T-helper 2 cell treated with Interferon-gamma antibody and Interleukin-4, amounts not matched to agents 5 μg/mL and 100 μg/mL, for 36 hours (primary cell): ENCODE measurements at regions not wholly inside any gene's neighbourhood (a gene's known extent, or its start where the extent isn't known, plus 50 kb on each side); places are given as distances from the start of the nearest gene placed in this dataset.
"Not testable (repeated sequence)": the region's sequence is repeated elsewhere in the genome, so short reads cannot be mapped to it uniquely, and the experiment has no call there.

Experiments used
- DNase-seq: peaks from one replicate; pipeline ENCODE4 v3.0.0; 2021; ENCODE audit warnings: low spot score
- H3K27ac Mint-ChIP-seq: one replicate; pipeline ENCODE4 v1.8.0; 2021; ENCODE audit warnings: mild to moderate bottlenecking, mixed read lengths
- H3K27me3 Mint-ChIP-seq: one replicate; pipeline ENCODE4 v1.8.0; 2021; ENCODE audit warnings: low read depth, mixed read lengths
- H3K36me3 Mint-ChIP-seq: one replicate; pipeline ENCODE4 v1.8.0; 2021; ENCODE audit warnings: low read depth, mixed read lengths
- H3K4me1 Mint-ChIP-seq: one replicate; pipeline ENCODE4 v1.8.0; 2021; ENCODE audit warnings: low read depth, mixed read lengths
- H3K4me3 Mint-ChIP-seq: one replicate; pipeline ENCODE4 v1.8.0; 2022; ENCODE audit warnings: mild to moderate bottlenecking, moderate library complexity, mixed read lengths
- H3K9me3 Mint-ChIP-seq: one replicate; pipeline ENCODE4 v1.8.0; 2021; ENCODE audit warnings: mixed read lengths

DNA sequence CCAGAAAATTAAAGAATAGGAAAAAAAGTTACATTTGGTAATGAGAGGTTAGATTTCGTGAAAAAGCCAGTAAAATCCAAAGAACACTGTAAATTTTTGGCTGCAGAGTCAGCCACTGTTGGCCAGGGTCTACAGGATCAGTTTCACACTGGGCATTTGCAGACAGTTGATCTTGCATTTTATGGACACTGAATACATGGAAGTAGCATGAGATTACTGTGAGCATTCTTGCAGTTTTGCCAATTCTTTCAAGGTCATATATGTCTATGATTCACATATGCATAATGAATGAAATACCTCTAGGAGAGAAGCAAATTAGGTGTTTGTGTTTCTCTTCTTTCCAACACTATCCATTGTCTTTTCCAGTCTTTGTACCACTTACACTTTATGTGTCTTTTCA is 200.8 kb upstream of the DPYD start:
- Mint-ChIP-seq H3K27me3 (no peaks in the 10 kb centered on the region), H3K9me3 (no peaks in the 10 kb centered on the region), H3K4me3 (no peak overlapping the region), H3K27ac (no peak overlapping the region), H3K4me1 (no peaks in the 10 kb centered on the region), H3K36me3 (no peaks in the 10 kb centered on the region)
- DNase-seq, result no peak

GRCh38 chr1:98119796-98120195 is 199.0 kb upstream of the DPYD start:
- Mint-ChIP-seq H3K4me3 (no peak overlapping the region), H3K27ac (no peak overlapping the region), H3K27me3 (no peaks in the 10 kb centered on the region), H3K9me3 (no peaks in the 10 kb centered on the region), H3K36me3 (no peaks in the 10 kb centered on the region), H3K4me1 (no peaks in the 10 kb centered on the region)
- no peak for DNase-seq

GRCh38 chr1:98113811-98114210 is 193.0 kb upstream of the DPYD start:
- Mint-ChIP-seq H3K4me3 (no peak overlapping the region), H3K27me3 (no peaks in the 10 kb centered on the region), H3K27ac (no peak overlapping the region), H3K9me3 (no peaks in the 10 kb centered on the region), H3K36me3 (no peaks in the 10 kb centered on the region), H3K4me1 (no peaks in the 10 kb centered on the region)
- no peak for DNase-seq

DNA sequence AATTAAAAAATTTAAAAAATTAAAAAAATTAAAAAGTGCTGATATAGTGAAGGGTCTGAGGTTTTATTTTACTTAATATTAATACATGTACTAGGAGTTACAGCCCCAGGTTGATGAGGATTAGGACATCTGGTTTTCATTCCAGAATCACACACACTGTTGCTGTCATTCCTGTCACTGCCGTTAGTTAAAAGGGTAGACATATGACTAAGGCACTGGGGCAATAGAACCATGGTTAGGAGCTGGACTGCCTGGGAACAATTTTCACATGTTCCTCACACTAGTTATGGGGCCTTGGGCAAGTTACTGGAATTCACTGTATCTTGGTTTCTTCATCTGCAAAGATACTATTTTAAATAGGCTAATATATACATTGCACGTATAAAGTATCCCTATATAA is 191.8 kb upstream of the DPYD start:
- no peaks in the 10 kb centered on the region for H3K4me1 Mint-ChIP-seq
- peaks cover 9% of the 10 kb centered on the region for H3K9me3 Mint-ChIP-seq
- no peak overlapping the region for H3K27ac Mint-ChIP-seq
- no peak overlapping the region for H3K4me3 Mint-ChIP-seq
- H3K36me3 Mint-ChIP-seq, result no peaks in the 10 kb centered on the region
- no peak for DNase-seq
- H3K27me3 Mint-ChIP-seq, result no peaks in the 10 kb centered on the region

DNA sequence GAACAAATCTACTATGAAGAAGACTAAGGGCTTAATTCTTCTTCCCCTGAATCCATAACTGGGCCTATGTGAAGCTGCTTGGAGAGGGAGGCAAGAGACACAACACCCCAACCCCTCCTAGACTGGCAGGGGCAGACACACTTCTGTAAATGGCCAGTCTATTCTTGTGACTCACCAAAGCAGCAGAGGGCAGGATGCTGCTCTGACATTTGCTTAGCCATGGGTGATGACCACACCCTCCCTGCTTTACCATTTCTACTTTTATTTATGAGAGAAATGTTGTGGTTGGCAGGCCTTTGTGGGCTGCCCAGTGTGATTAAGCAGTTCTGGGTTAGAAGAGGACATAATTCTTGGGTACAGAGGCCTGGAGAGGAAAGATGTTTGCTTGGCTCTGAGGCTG is 189.8 kb upstream of the DPYD start:
- Mint-ChIP-seq H3K36me3 (no peaks in the 10 kb centered on the region), H3K27ac (no peak overlapping the region)

DNA sequence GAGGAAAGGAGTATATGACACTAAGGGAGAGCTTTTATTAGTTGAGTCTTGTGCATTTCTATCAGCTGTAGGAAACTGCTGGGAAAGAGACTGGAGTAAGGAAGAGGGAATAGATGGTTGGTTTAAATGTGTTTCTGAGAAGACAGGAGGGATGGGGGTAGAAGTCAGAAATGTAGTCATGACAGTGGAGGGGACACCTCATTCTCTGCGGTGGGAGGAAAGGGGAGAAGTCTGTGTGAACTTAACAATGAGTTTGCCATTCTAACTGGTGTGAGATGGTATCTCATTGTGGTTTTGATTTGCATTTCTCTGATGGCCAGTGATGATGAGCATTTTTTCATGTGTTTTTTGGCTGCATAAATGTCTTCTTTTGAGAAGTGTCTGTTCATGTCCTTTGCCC is 187.5 kb upstream of the DPYD start:
- H3K27ac Mint-ChIP-seq, DNase-seq, H3K27me3 Mint-ChIP-seq, H3K4me1 Mint-ChIP-seq, H3K4me3 Mint-ChIP-seq, H3K36me3 Mint-ChIP-seq: not testable (repeated sequence)
- peaks cover 24% of the 10 kb centered on the region for H3K9me3 Mint-ChIP-seq

More for the DNA sequence above, 189.8 kb upstream of the DPYD start:
- Mint-ChIP-seq H3K9me3 (peaks cover 24% of the 10 kb centered on the region), H3K4me3 (no peak overlapping the region), H3K27me3 (no peaks in the 10 kb centered on the region), H3K4me1 (no peaks in the 10 kb centered on the region)
- DNase-seq, result no peak

GRCh38 chr1:98107256-98107655 is 186.4 kb upstream of the DPYD start:
- Mint-ChIP-seq H3K4me3 (no peak overlapping the region), H3K27ac (no peak overlapping the region), H3K9me3 (peaks cover 24% of the 10 kb centered on the region), H3K4me1 (no peaks in the 10 kb centered on the region), H3K36me3 (no peaks in the 10 kb centered on the region), H3K27me3 (no peaks in the 10 kb centered on the region)
- no peak for DNase-seq

DNA sequence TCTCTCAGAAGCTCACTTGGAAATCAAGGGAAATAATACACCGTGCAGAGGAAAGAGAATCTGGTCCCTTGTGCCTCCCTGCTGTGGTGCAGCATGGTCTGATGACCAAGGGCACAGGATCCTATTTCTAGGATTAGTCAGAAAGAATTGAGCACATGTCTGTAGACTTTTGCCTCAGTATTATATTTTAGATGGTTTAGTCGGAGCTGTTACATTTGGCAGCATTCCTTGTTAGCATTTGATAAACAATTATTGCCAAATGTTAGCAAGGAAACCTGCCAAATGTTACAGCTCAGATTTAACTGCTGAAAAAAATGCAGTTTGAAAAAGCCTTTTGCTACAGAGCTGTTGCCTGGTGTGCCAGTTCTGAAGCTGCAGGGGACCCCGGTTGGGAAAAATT is 183.5 kb upstream of the DPYD start:
- H3K27ac Mint-ChIP-seq, result no peak overlapping the region
- no peak overlapping the region for H3K4me3 Mint-ChIP-seq
- no peaks in the 10 kb centered on the region for H3K27me3 Mint-ChIP-seq
- H3K4me1 Mint-ChIP-seq, result no peaks in the 10 kb centered on the region
- peaks cover 24% of the 10 kb centered on the region for H3K9me3 Mint-ChIP-seq
- H3K36me3 Mint-ChIP-seq, result no peaks in the 10 kb centered on the region
- DNase-seq, result no peak

DNA sequence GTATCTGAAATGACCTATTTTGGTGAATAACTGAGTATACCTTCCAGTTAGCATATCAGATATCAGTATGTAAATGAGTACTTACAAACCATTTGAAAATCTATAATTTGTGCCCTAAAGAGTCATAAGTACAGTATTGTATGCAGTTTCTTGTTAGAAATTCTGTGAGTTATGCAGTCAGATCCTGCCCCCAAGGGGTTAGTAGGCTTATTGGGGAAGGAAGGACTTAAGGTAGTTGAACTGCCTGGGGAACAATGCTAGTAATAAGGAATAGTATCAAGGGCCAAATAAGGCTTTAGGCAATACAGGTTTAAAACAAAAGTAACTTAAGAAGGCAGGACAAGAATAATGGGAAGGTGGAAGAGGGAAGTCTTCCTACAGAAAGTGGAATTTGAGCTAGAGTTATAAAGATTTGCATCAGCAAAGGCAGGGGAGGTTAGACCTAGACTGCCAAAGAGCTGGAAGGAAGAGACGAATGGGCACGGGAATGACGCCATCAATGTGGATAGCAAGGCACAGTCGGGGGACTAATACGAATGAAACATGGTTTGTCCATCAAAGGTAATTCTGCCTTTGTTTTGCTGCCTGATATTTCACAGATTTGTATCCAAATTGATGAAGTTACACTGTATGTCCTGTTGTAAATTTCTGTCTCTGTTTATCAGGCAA is 182.9 kb upstream of the DPYD start:
- H3K4me1 Mint-ChIP-seq, result no peaks in the 10 kb centered on the region
- H3K36me3 Mint-ChIP-seq, result no peaks in the 10 kb centered on the region
- no peak overlapping the region for H3K27ac Mint-ChIP-seq
- peaks cover 24% of the 10 kb centered on the region for H3K9me3 Mint-ChIP-seq
- no peaks in the 10 kb centered on the region for H3K27me3 Mint-ChIP-seq
- no peak for DNase-seq
- H3K4me3 Mint-ChIP-seq, result no peak overlapping the region

DNA sequence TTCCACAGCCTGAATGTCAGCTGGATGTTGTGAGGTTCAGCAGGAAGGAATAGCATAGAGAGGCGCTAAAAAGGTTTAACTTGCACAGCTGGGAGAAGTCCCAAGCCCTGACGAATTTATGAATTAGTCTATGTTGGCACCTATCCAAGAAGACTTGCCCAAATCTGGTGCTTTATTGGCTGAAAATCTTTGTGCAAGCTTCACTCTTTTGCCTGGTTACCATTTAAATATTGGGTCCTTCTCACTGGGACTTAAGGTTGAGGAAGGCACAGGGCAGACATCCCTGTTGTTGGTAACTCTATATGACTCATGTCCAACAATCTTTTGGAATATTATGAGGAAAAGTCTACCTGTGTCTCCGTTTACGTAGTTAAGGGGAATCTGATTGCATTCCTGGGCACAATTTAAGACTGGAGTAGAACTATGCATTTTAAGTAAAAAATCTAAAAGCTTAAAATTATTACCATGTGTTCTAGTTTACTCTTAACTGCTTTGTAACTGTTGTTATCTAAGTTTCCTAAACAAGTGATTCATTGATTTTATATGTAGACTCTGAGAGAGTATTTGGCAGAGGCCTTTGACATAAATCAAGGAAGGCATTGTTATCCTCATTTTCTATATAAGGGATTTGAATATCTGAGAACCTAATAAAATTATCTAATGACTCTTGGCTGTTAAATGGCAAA is 181.7 kb upstream of the DPYD start:
- DNase-seq, result no peak
- H3K9me3 Mint-ChIP-seq, result peaks cover 13% of the 10 kb centered on the region
- no peaks in the 10 kb centered on the region for H3K4me1 Mint-ChIP-seq
- H3K27me3 Mint-ChIP-seq, result no peaks in the 10 kb centered on the region
- H3K27ac Mint-ChIP-seq, result no peak overlapping the region
- H3K4me3 Mint-ChIP-seq, result no peak overlapping the region
- no peaks in the 10 kb centered on the region for H3K36me3 Mint-ChIP-seq

DNA sequence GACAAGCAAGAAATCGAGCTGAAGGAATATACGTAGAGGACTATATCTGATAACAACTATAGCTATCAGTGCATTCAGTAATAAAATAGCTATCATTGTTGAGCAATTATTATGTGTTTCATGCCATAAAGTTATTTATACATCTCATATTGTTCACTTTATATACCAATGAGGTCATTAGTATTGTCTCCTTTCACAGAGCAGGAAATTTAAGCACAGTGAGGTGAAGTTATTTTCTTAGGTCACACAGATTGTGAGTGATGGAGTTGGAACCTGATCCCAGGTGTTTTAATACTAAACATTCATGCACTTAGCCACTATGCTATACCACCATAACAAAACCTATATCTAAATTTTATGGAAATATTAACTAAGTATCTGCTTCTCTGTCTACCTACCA is 180.5 kb upstream of the DPYD start:
- Mint-ChIP-seq H3K4me1 (no peaks in the 10 kb centered on the region), H3K9me3 (peaks cover 5% of the 10 kb centered on the region), H3K36me3 (no peaks in the 10 kb centered on the region), H3K27me3 (no peaks in the 10 kb centered on the region), H3K27ac (no peak overlapping the region), H3K4me3 (no peak overlapping the region)
- DNase-seq, result no peak

DNA sequence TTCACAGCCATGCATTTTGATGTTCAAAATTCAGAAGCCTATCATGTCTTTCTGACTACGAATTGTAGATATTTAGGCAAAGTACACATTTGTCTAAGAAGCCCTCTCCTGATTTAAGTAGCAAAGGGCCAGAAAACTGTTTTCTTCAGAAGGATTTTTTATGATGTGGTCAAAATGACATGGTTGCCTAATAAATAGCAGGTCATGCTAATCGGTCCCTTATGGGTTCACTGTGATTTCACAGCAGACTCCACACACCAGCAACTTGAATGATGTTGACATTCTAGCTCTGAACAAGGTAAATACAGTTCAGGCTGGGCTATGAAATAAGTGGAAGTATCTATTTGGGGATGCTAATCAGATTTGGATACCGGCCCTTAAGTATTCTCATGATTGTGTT is 178.7 kb upstream of the DPYD start:
- no peaks in the 10 kb centered on the region for H3K36me3 Mint-ChIP-seq
- H3K27ac Mint-ChIP-seq, result no peak overlapping the region
- DNase-seq, result no peak
- no peaks in the 10 kb centered on the region for H3K27me3 Mint-ChIP-seq
- H3K4me1 Mint-ChIP-seq, result no peaks in the 10 kb centered on the region
- H3K4me3 Mint-ChIP-seq, result no peak overlapping the region
- H3K9me3 Mint-ChIP-seq, result no peaks in the 10 kb centered on the region

- H3K27me3 Mint-ChIP-seq, result no peaks in the 10 kb centered on the region
- DNase-seq, result no peak
- no peaks in the 10 kb centered on the region for H3K9me3 Mint-ChIP-seq
- no peaks in the 10 kb centered on the region for H3K36me3 Mint-ChIP-seq
- no peaks in the 10 kb centered on the region for H3K4me1 Mint-ChIP-seq
- H3K27ac Mint-ChIP-seq, result no peak overlapping the region
- no peak overlapping the region for H3K4me3 Mint-ChIP-seq
These were observed 177.6 kb upstream of the DPYD start for GRCh38 chr1:98098473-98098872.

DNA sequence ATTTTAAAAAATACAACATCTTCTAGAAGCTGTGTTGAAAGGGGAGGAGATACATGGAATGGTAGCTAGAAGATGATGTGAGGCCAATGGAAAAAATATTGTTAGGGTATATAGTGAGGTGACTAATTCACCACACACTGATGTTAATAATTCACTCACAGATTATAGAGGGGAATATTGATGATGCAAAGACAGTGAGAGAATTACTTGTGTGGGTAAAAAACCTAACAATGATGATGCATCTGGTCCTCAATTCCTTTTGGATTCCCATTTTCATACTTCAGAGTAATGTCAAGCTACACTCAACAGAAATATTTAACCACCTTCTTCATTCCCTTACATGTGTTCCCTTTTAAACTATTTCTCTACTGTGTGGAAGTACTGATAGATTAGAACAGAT is 169.5 kb upstream of the DPYD start:
- Mint-ChIP-seq H3K4me1 (no peaks in the 10 kb centered on the region), H3K4me3 (no peak overlapping the region), H3K9me3 (no peaks in the 10 kb centered on the region), H3K27ac (no peak overlapping the region), H3K27me3 (no peaks in the 10 kb centered on the region), H3K36me3 (no peaks in the 10 kb centered on the region)
- DNase-seq, result no peak

GRCh38 chr1:98088381-98088780 is 167.5 kb upstream of the DPYD start:
- Mint-ChIP-seq H3K27me3 (no peaks in the 10 kb centered on the region), H3K9me3 (no peaks in the 10 kb centered on the region), H3K27ac (no peak overlapping the region), H3K4me1 (no peaks in the 10 kb centered on the region), H3K4me3 (no peak overlapping the region), H3K36me3 (no peaks in the 10 kb centered on the region)
- DNase-seq, result no peak
